K562 (cell line): ENCODE measurements at regions not wholly inside any gene's neighbourhood (a gene's known extent, or its start where the extent isn't known, plus 50 kb on each side); places are given as distances from the start of the nearest gene placed in this dataset.

Experiments
- CSDE1 ChIP-seq, 2 experiments: fragments of 450-650 bp; IDR thresholded peaks; 2 replicates each; pipeline ENCODE4 v1.6.1; 2016; ENCODE audit warnings: mild to moderate bottlenecking in 1 of 2
- ETS2 ChIP-seq: IDR thresholded peaks from 2 replicates; pipeline ENCODE4 v1.6.1; 2016; ENCODE audit warnings: borderline replicate concordance, missing genetic modification characterization, mild to moderate bottlenecking, moderate library complexity, missing compliant biosample characterization; ENCODE audit not compliant: poor library complexity, severe bottlenecking
- ETV5 ChIP-seq: sonication (generic); formaldehyde crosslinking; IDR thresholded peaks from 2 replicates; pipeline ENCODE4 v1.4.0; 2020; ENCODE audit warnings: low read depth, mild to moderate bottlenecking, missing genetic modification reagents
- FOXM1 ChIP-seq, 2 experiments: fragments of 450-650 bp in 1 of 2; sonication (generic) in 1 of 2; formaldehyde crosslinking in 1 of 2; IDR thresholded peaks; 2 replicates each; pipeline versions ENCODE4 v1.6.1 to v1.9.0; 2017 to 2022; ENCODE audit warnings: low read depth in 2 of 2, mild to moderate bottlenecking in 2 of 2, missing genetic modification reagents in 1 of 2, moderate library complexity in 1 of 2
- L3MBTL2 ChIP-seq: fragments of 450-650 bp; IDR thresholded peaks from 2 replicates; pipeline ENCODE4 v1.6.1; 2016; ENCODE audit warnings: mild to moderate bottlenecking, moderate library complexity
- LEF1 ChIP-seq: fragments of 450-650 bp; IDR thresholded peaks from 2 replicates; pipeline ENCODE4 v1.6.1; 2016; ENCODE audit warnings: mild to moderate bottlenecking
- NFATC3 ChIP-seq: fragments of 450-650 bp; IDR thresholded peaks from 2 replicates; pipeline ENCODE4 v1.6.1; 2017; ENCODE audit warnings: mild to moderate bottlenecking
- NR3C1 ChIP-seq: sonication (generic); formaldehyde crosslinking; IDR thresholded peaks from 2 replicates; pipeline ENCODE4 v1.8.1; 2022; ENCODE audit warnings: missing genetic modification reagents
- NRF1 ChIP-seq, 2 experiments: fragments of 450-650 bp; IDR thresholded peaks in 1 of 2; conservative IDR thresholded peaks in 1 of 2; 2 replicates each; pipeline ENCODE4 v1.6.1; 2014; ENCODE audit warnings: mild to moderate bottlenecking in 2 of 2
- PHF21A ChIP-seq: fragments of 450-650 bp; IDR thresholded peaks from 2 replicates; pipeline ENCODE4 v1.6.1; 2017; ENCODE audit warnings: low read depth, borderline replicate concordance
- PTTG1 ChIP-seq: fragments of 450-650 bp; IDR thresholded peaks from 2 replicates; pipeline ENCODE4 v1.6.1; 2016; ENCODE audit warnings: low read depth, mild to moderate bottlenecking, missing genetic modification characterization, missing compliant biosample characterization
- SREBF2 ChIP-seq: sonication (generic); formaldehyde crosslinking; IDR thresholded peaks from 2 replicates; pipeline ENCODE4 v1.4.0; 2020; ENCODE audit warnings: mild to moderate bottlenecking, missing genetic modification reagents
- TRIM24 ChIP-seq, 2 experiments: fragments of 450-650 bp; IDR thresholded peaks; 2 replicates each; pipeline ENCODE4 v1.6.1; 2016
- ZFP36 ChIP-seq: fragments of 150-350 bp; IDR thresholded peaks from 2 replicates; pipeline ENCODE4 v1.6.1; 2018; ENCODE audit warnings: low read length, low read depth; ENCODE audit not compliant: partially characterized antibody
- ZNF3 ChIP-seq: fragments of 250-450 bp; sonication (Bioruptor Pico); IDR thresholded peaks from 2 replicates; pipeline ENCODE4 v1.5.0; 2021; ENCODE audit warnings: mild to moderate bottlenecking, moderate library complexity
- ZNF316 ChIP-seq: fragments of 450-650 bp; IDR thresholded peaks from 2 replicates; pipeline ENCODE4 v1.6.1; 2016
- ZNF444 ChIP-seq: fragments of 250-450 bp; sonication (Bioruptor Pico); IDR thresholded peaks from 2 replicates; pipeline ENCODE4 v1.4.0; 2020; ENCODE audit warnings: mild to moderate bottlenecking, moderate library complexity
- ZNF766 ChIP-seq: fragments of 200-800 bp; sonication (Bioruptor generic); conservative IDR thresholded peaks from 2 replicates; pipeline ENCODE4 v1.6.1; 2016; ENCODE audit warnings: missing genetic modification characterization, missing compliant biosample characterization
- TF ChIP-seq, protein P1 (sequence below): fragments of 450-650 bp; formaldehyde crosslinking; IDR thresholded peaks from 2 replicates; pipeline ENCODE4 v1.4.0; 2022; ENCODE audit warnings: missing genetic modification characterization
- TF ChIP-seq, protein P2 (sequence below): fragments of 200-800 bp; sonication (Bioruptor generic); IDR thresholded peaks from 2 replicates; pipeline ENCODE4 v1.6.1; 2016; ENCODE audit warnings: missing genetic modification characterization, missing compliant biosample characterization
- TF ChIP-seq, protein P3 (sequence below), 2 experiments: IDR thresholded peaks; 2 replicates each; pipeline ENCODE4 v1.6.1; 2012; ENCODE audit warnings: improper control_type of control experiment in 2 of 2, low read depth in 2 of 2, low read length in 2 of 2, borderline replicate concordance in 1 of 2

DNA sequence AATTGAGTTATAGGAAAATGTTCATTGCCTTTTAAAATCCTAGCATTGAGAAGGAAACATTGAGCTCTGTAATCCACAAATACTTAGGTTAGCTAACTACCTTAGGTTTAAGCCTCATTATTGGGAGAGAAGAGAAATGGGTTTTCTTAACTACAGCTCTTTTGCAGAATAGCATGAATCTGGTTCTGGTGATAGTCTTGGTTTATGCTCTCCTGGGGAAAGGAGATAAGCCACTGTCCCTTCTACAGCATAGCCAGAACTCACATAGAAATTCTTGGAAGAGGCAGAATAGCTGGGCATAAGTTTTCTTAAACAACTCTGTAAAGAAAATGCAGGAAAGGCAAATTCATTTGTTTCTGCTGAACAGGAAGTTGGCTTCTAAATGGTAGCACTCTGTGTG is 378.6 kb upstream of the CHRM2 start (continued):
- no peak for TF ChIP-seq ETS2
- no peak for TF ChIP-seq PTTG1 (tag)
- TF ChIP-seq ZNF3 (CRISPR knock-in tag) = no peak
- no peak for TF ChIP-seq PHF21A
- TF ChIP-seq L3MBTL2 = 0 out of 2 replicates have a peak, but pooled peaks have one; percentile 11
- TF ChIP-seq LEF1 = peak; percentile 62
- TF ChIP-seq NFATC3 = no peak
- TF ChIP-seq SREBF2 (CRISPR knock-in tag) = no peak
- TF ChIP-seq, protein P1, sequence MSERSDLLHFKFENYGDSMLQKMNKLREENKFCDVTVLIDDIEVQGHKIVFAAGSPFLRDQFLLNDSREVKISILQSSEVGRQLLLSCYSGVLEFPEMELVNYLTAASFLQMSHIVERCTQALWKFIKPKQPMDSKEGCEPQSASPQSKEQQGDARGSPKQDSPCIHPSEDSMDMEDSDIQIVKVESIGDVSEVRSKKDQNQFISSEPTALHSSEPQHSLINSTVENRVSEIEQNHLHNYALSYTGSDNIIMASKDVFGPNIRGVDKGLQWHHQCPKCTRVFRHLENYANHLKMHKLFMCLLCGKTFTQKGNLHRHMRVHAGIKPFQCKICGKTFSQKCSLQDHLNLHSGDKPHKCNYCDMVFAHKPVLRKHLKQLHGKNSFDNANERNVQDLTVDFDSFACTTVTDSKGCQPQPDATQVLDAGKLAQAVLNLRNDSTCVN (CRISPR knock-in tag) = no peak
- no peak for TF ChIP-seq ZNF766 (CRISPR knock-in tag)
- no peak for TF ChIP-seq ZNF444 (CRISPR knock-in tag)
- TF ChIP-seq, protein P2, sequence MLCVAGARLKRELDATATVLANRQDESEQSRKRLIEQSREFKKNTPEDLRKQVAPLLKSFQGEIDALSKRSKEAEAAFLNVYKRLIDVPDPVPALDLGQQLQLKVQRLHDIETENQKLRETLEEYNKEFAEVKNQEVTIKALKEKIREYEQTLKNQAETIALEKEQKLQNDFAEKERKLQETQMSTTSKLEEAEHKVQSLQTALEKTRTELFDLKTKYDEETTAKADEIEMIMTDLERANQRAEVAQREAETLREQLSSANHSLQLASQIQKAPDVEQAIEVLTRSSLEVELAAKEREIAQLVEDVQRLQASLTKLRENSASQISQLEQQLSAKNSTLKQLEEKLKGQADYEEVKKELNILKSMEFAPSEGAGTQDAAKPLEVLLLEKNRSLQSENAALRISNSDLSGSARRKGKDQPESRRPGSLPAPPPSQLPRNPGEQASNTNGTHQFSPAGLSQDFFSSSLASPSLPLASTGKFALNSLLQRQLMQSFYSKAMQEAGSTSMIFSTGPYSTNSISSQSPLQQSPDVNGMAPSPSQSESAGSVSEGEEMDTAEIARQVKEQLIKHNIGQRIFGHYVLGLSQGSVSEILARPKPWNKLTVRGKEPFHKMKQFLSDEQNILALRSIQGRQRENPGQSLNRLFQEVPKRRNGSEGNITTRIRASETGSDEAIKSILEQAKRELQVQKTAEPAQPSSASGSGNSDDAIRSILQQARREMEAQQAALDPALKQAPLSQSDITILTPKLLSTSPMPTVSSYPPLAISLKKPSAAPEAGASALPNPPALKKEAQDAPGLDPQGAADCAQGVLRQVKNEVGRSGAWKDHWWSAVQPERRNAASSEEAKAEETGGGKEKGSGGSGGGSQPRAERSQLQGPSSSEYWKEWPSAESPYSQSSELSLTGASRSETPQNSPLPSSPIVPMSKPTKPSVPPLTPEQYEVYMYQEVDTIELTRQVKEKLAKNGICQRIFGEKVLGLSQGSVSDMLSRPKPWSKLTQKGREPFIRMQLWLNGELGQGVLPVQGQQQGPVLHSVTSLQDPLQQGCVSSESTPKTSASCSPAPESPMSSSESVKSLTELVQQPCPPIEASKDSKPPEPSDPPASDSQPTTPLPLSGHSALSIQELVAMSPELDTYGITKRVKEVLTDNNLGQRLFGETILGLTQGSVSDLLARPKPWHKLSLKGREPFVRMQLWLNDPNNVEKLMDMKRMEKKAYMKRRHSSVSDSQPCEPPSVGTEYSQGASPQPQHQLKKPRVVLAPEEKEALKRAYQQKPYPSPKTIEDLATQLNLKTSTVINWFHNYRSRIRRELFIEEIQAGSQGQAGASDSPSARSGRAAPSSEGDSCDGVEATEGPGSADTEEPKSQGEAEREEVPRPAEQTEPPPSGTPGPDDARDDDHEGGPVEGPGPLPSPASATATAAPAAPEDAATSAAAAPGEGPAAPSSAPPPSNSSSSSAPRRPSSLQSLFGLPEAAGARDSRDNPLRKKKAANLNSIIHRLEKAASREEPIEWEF (CRISPR knock-in tag) = no peak
- no peak for TF ChIP-seq CSDE1 (IDR thresholded peaks at IDR 0.05)
- no peak for TF ChIP-seq ZFP36
- TF ChIP-seq FOXM1 (IDR thresholded peaks at IDR 0.05; ENCODE audit: low read depth) = peak; percentile 60; the same call in 1 of the 2 replicates
- TF ChIP-seq FOXM1 (CRISPR knock-in tag; IDR thresholded peaks at IDR 0.05; ENCODE audit: low read depth) = no peak
- no peak for TF ChIP-seq ZNF316
- TF ChIP-seq TRIM24 (IDR thresholded peaks at IDR 0.05) = peak; percentile 51 to 79; a peak in 3 of 4 replicates
- TF ChIP-seq NR3C1 = no peak
- TF ChIP-seq ETV5 (CRISPR knock-in tag) = no peak
- TF ChIP-seq, protein P3, sequence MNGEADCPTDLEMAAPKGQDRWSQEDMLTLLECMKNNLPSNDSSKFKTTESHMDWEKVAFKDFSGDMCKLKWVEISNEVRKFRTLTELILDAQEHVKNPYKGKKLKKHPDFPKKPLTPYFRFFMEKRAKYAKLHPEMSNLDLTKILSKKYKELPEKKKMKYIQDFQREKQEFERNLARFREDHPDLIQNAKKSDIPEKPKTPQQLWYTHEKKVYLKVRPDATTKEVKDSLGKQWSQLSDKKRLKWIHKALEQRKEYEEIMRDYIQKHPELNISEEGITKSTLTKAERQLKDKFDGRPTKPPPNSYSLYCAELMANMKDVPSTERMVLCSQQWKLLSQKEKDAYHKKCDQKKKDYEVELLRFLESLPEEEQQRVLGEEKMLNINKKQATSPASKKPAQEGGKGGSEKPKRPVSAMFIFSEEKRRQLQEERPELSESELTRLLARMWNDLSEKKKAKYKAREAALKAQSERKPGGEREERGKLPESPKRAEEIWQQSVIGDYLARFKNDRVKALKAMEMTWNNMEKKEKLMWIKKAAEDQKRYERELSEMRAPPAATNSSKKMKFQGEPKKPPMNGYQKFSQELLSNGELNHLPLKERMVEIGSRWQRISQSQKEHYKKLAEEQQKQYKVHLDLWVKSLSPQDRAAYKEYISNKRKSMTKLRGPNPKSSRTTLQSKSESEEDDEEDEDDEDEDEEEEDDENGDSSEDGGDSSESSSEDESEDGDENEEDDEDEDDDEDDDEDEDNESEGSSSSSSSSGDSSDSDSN (IDR thresholded peaks at IDR 0.05; ENCODE audit: borderline replicate concordance in 1 of 2, low read depth in 2 of 2, low read length in 2 of 2) = no peak
- no peak for TF ChIP-seq NRF1 (conservative IDR thresholded peaks at IDR 0.05 in 1 of 2, IDR thresholded peaks at IDR 0.05 in 1 of 2)
